Ovary (tissue), 7 donors: ENCODE measurements at regions not wholly inside any gene's neighbourhood (a gene's known extent, or its start where the extent isn't known, plus 50 kb on each side); places are given as distances from the start of the nearest gene placed in this dataset.

ENCODE experiments used
- DNase-seq, 5 donors: peaks; one replicate each; pipeline ENCODE4 v3.0.0-alpha.2; 2019 to 2020
- H3K27ac ChIP-seq, 2 donors: fragments of 200-600 bp; one replicate each; pipeline versions ENCODE4 v1.5.1 to v1.8.0; 2019 to 2022
- H3K27me3 ChIP-seq: fragments of 200-600 bp; one replicate; pipeline ENCODE4 v1.8.0; 2022
- H3K36me3 ChIP-seq: fragments of 200-600 bp; sonication (generic); one replicate; pipeline ENCODE4 v1.5.1; 2019
- H3K4me1 ChIP-seq: one replicate; pipeline ENCODE4 v1.8.1; 2013; ENCODE audit warnings: mild to moderate bottlenecking, moderate library complexity; ENCODE audit not compliant: insufficient read depth
- H3K4me3 ChIP-seq: fragments of 200-600 bp; sonication (generic); one replicate; pipeline ENCODE4 v1.5.1; 2017
- H3K9me3 ChIP-seq, 2 donors: fragments of 200-600 bp in 1 of 2; sonication (generic) in 1 of 2; one replicate each; pipeline versions ENCODE4 v1.5.1 to v1.8.1; 2013 to 2019; ENCODE audit warnings: mild to moderate bottlenecking in 1 of 2, moderate library complexity in 1 of 2
- EP300 ChIP-seq: sonication (generic); formaldehyde crosslinking; IDR thresholded peaks from one replicate; pipeline ENCODE4 v1.6.1; 2017; ENCODE audit warnings: antibody characterized with exemption
- POLR2A ChIP-seq: fragments of 450-650 bp; IDR thresholded peaks from one replicate; pipeline ENCODE4 v1.6.1; 2017; ENCODE audit warnings: antibody characterized with exemption, mild to moderate bottlenecking, moderate library complexity
- WGBS, 3 donors: extraction: QIAGEN DNeasy Blood & Tissue Kit in 1 of 3; methylation state at CpG; one replicate each; pipeline versions ENCODE4 v1.1.5 to v1.1.7; 2013 to 2017; 5-methylcytosine and 5-hydroxymethylcytosine counted together
- intact Hi-C, 4 donors: fragments of 100-400 bp; cut with DNase I; formaldehyde crosslinking; loops; one replicate each; pipeline versions ENCODE4 v1.11.0 to v1.15.1; 2022 to 2023
- TF ChIP-seq, protein P1 (sequence below), 3 donors: fragments of 450-650 bp in 2 of 3; fragments of 200-600 bp in 1 of 3; IDR thresholded peaks; one replicate each; pipeline versions ENCODE4 v1.5.1 to v1.8.0; 2016 to 2022; ENCODE audit warnings: antibody characterized with exemption in 3 of 3, mild to moderate bottlenecking in 1 of 3
- donor health status: DM: no; HTN: no; CAD: no; lungs with moderate emphysema.
- donor health status: DM: no; HTN: no; CAD: no.
- donor health status: Bipolar disorder and iron deficiency.
- donor health status: DM: no; HTN: no; CAD: no.
- donor health status: DM: yes; HTN: yes; CAD: no.

DNA sequence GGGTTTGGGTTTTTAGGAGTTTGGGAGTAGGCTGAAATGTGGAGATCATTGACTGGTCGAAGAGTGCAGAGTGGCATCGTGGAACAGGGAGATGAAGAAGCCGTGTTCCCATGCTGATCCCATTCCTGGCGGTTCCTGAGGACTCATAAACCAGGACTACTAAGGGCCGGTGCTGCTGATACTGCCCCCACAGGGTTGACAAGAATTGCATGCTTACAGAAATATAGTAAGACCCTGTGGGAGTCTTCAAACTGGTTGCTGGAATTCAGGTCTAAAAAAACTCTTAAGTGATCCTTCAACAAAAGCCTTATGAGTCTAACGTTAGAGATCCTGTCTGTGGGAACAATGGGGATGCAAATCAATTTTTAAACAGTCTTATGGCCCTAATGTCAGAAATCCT is 64.0 kb upstream of the ARHGAP5 start:
- Histone ChIP-seq H3K4me1 (no peaks in the 10 kb centered on the region), H3K4me3 (no peak overlapping the region), H3K9me3 (no peaks in the 10 kb centered on the region), H3K27me3 (no peaks in the 10 kb centered on the region), H3K27ac (no peak overlapping the region), H3K36me3 (no peaks in the 10 kb centered on the region)
- TF ChIP-seq EP300 (no peak), POLR2A (no peak)
- TF ChIP-seq, protein P1, sequence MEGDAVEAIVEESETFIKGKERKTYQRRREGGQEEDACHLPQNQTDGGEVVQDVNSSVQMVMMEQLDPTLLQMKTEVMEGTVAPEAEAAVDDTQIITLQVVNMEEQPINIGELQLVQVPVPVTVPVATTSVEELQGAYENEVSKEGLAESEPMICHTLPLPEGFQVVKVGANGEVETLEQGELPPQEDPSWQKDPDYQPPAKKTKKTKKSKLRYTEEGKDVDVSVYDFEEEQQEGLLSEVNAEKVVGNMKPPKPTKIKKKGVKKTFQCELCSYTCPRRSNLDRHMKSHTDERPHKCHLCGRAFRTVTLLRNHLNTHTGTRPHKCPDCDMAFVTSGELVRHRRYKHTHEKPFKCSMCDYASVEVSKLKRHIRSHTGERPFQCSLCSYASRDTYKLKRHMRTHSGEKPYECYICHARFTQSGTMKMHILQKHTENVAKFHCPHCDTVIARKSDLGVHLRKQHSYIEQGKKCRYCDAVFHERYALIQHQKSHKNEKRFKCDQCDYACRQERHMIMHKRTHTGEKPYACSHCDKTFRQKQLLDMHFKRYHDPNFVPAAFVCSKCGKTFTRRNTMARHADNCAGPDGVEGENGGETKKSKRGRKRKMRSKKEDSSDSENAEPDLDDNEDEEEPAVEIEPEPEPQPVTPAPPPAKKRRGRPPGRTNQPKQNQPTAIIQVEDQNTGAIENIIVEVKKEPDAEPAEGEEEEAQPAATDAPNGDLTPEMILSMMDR (IDR thresholded peaks at IDR 0.05) = no peak
- DNase-seq = no peak
- intact Hi-C loops = no loop called here
- WGBS, 3 donors = 79 to 87% (median 79%) methylated on average over 6 of the region's 6 CpGs

DNA sequence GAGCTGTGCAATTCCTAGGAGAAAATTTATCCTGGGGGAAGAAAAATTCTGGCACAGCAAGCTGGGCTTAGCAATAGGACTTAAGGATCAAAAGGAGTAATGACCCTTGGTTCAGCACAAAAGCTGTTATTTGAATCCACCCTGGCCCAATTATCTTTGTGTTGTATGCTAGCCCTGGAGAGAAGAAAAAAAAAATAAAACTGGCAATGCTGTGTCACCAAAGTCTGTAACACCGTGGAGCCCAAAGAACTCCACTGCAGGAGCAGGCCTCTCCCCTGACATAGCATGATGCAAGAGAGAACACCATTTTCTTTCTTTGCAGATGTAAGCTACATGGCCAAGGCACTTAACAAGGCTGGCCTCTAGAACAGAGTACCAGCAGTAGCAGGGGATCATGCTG is 63.0 kb upstream of the ARHGAP5 start:
- 64 to 72% (median 71%) methylated on average over 1 of the region's 1 CpG for WGBS, 3 donors
- H3K4me3 ChIP-seq = no peak overlapping the region
- H3K36me3 ChIP-seq = no peaks in the 10 kb centered on the region
- TF ChIP-seq EP300 (no peak), POLR2A (no peak)
- TF ChIP-seq, protein P1 (IDR thresholded peaks at IDR 0.05) = no peak
- H3K9me3 ChIP-seq = no peaks in the 10 kb centered on the region
- no peak for DNase-seq
- no peaks in the 10 kb centered on the region for H3K27me3 ChIP-seq
- intact Hi-C loops = no loop called here
- H3K4me1 ChIP-seq = no peaks in the 10 kb centered on the region
- H3K27ac ChIP-seq = no peak overlapping the region

DNA sequence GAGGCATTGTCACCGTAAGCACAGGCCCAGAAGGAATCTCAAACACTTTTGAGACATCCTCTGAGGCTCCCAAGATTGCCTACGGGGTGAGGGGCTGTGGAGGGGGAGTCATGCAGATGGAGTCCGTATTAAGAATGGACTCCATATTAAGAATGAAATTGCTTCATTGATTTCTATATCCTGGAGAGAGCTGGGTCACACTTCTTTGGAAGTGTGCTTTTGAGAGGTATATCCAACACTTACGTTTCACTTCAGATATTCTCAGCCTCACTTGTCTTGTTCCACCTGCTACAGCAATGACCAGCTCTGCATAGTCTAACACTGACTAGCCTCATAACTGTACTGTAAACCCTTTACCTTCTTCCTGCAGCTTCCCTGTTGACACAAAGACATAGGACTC is 62.6 kb upstream of the ARHGAP5 start:
- Histone ChIP-seq H3K27ac (no peak overlapping the region), H3K36me3 (no peaks in the 10 kb centered on the region), H3K4me3 (no peak overlapping the region), H3K27me3 (no peaks in the 10 kb centered on the region), H3K4me1 (no peaks in the 10 kb centered on the region), H3K9me3 (no peaks in the 10 kb centered on the region)
- WGBS, 3 donors = 80 to 93% (median 91%) methylated on average over 4 of the region's 4 CpGs
- intact Hi-C loops = no loop called here
- TF ChIP-seq EP300 (no peak), POLR2A (no peak)
- TF ChIP-seq, protein P1 (IDR thresholded peaks at IDR 0.05) = no peak
- no peak for DNase-seq

DNA sequence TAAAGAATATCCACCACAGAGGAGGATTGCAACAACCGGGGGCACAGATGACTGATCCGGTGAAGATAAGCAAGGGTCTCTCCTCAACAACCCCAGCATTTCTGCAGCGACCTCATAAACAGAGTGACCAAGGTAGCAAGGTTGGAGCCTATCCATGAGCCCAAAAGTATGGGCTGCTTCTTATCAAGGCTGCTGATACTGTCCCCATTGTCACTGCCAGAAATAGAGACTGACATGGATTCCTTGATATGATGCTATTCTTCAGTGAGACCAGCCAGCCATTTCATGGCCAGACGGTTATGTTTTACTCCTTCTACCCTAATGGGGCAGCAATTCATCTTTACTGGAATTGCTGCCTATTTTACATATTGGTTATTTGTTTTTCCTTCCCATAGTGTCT is 61.9 kb upstream of the ARHGAP5 start:
- intact Hi-C loops = no loop called here
- no peaks in the 10 kb centered on the region for H3K9me3 ChIP-seq
- TF ChIP-seq EP300 (no peak), POLR2A (no peak)
- TF ChIP-seq, protein P1 (IDR thresholded peaks at IDR 0.05) = no peak
- 92 to 95% (median 93%) methylated on average over 4 of the region's 4 CpGs for WGBS, 3 donors
- H3K27me3 ChIP-seq = no peaks in the 10 kb centered on the region
- no peaks in the 10 kb centered on the region for H3K36me3 ChIP-seq
- H3K27ac ChIP-seq = no peak overlapping the region
- H3K4me1 ChIP-seq = no peaks in the 10 kb centered on the region
- DNase-seq = no peak
- no peak overlapping the region for H3K4me3 ChIP-seq

DNA sequence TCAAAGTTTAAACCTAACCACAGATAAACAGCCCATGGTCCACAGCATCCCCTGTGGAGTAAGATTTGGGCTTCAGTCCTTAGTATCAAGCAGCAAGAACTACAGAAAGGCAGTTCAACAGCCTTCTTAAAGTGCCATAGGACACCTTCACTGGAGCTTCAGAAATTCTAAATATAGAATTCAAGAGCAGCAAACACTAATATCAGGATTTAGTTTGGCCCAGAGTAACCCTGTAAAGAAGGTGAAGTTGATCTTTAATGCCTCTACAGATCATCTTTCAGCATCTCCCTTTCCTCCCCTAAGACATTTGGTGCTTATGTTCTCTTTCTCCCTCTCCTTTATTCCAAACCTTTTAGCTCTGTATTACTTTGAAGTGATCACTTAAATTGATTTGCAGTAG is 59.5 kb upstream of the ARHGAP5 start:
- Histone ChIP-seq H3K4me3 (no peak overlapping the region), H3K9me3 (no peaks in the 10 kb centered on the region), H3K36me3 (no peaks in the 10 kb centered on the region), H3K27me3 (no peaks in the 10 kb centered on the region), H3K27ac (no peak overlapping the region), H3K4me1 (no peaks in the 10 kb centered on the region)
- DNase-seq = no peak
- TF ChIP-seq POLR2A (no peak), EP300 (no peak)
- TF ChIP-seq, protein P1 (IDR thresholded peaks at IDR 0.05) = no peak
- intact Hi-C loops = no loop called here
